ENCODE measurements at regions not wholly inside any gene's neighbourhood (a gene's known extent, or its start where the extent isn't known, plus 50 kb on each side); places are given as distances from the start of the nearest gene placed in this dataset.

GRCh38 chr3:110253794-110254193, 817.8 kb upstream of the NECTIN3 start:
- no TSS peak for BruUV-seq (replicated peaks)
- DNase-seq (ENCODE audit: low spot score) = no peak
- Histone ChIP-seq H3K9me3 (ENCODE audit: low read length) (no peaks in the 10 kb centered on the region), H3K27ac (ENCODE audit: low read depth, low read length, poor library complexity, severe bottlenecking) (no peak overlapping the region), H2AFZ (ENCODE audit: low read length) (no peak overlapping the region), H3K4me3 (ENCODE audit: low read depth, low read length, poor library complexity, severe bottlenecking) (no peak overlapping the region), H3K4me1 (ENCODE audit: insufficient read depth, low read length, poor library complexity, severe bottlenecking) (no peaks in the 10 kb centered on the region), H3K9me2 (ENCODE audit: insufficient read depth, low read length) (no peaks in the 10 kb centered on the region), H3K36me3 (ENCODE audit: insufficient read depth, low read length) (no peaks in the 10 kb centered on the region), H4K20me1 (ENCODE audit: insufficient read depth, low read length) (no peaks in the 10 kb centered on the region), H3K4me2 (ENCODE audit: low read length) (no peak overlapping the region), H3K79me2 (ENCODE audit: insufficient read depth, low read depth, low read length) (no peaks in the 10 kb centered on the region)
- CTCF ChIA-PET (ENCODE audit: unreplicated experiment) = no interaction called here
- POLR2A ChIA-PET = no interaction called here
- no peak for TF ChIP-seq CTCF (conservative IDR thresholded peaks at IDR 0.05; ENCODE audit: low read length)
- TF ChIP-seq EZH2phosphoT487 (IDR thresholded peaks at IDR 0.05; ENCODE audit: borderline replicate concordance, low read depth, low read length) = no peak
- intact Hi-C loops (cut with micrococcal nuclease; ENCODE audit: unreplicated experiment) = no loop called here

GRCh38 chr3:110254591-110254990, 817.0 kb upstream of the NECTIN3 start:
- H3K27ac ChIP-seq (ENCODE audit: low read depth, low read length, poor library complexity, severe bottlenecking) = no peak overlapping the region
- H3K9me3 ChIP-seq (ENCODE audit: low read length) = no peaks in the 10 kb centered on the region
- H3K4me2 ChIP-seq (ENCODE audit: low read length) = no peak overlapping the region
- no peak for TF ChIP-seq CTCF (conservative IDR thresholded peaks at IDR 0.05; ENCODE audit: low read length)
- TF ChIP-seq EZH2phosphoT487 (IDR thresholded peaks at IDR 0.05; ENCODE audit: borderline replicate concordance, low read depth, low read length) = no peak
- BruUV-seq (replicated peaks) = no TSS peak
- H3K79me2 ChIP-seq (ENCODE audit: insufficient read depth, low read depth, low read length) = no peaks in the 10 kb centered on the region
- ChIA-PET CTCF (ENCODE audit: unreplicated experiment) (no interaction called here), POLR2A (no interaction called here)
- H4K20me1 ChIP-seq (ENCODE audit: insufficient read depth, low read length) = no peaks in the 10 kb centered on the region
- H3K4me1 ChIP-seq (ENCODE audit: insufficient read depth, low read length, poor library complexity, severe bottlenecking) = no peaks in the 10 kb centered on the region
- H3K36me3 ChIP-seq (ENCODE audit: insufficient read depth, low read length) = no peaks in the 10 kb centered on the region
- no peak overlapping the region for H2AFZ ChIP-seq (ENCODE audit: low read length)
- DNase-seq (ENCODE audit: low spot score) = no peak
- no peak overlapping the region for H3K4me3 ChIP-seq (ENCODE audit: low read depth, low read length, poor library complexity, severe bottlenecking)
- no peaks in the 10 kb centered on the region for H3K9me2 ChIP-seq (ENCODE audit: insufficient read depth, low read length)
- intact Hi-C loops (cut with micrococcal nuclease; ENCODE audit: unreplicated experiment) = no loop called here

GRCh38 chr3:110261141-110261540, 810.5 kb upstream of the NECTIN3 start:
- intact Hi-C loops (cut with micrococcal nuclease; ENCODE audit: unreplicated experiment) = no loop called here
- H3K9me2 ChIP-seq (ENCODE audit: insufficient read depth, low read length) = no peaks in the 10 kb centered on the region
- no peak for DNase-seq (ENCODE audit: low spot score)
- no TSS peak for BruUV-seq (replicated peaks)
- no peak overlapping the region for H3K27ac ChIP-seq (ENCODE audit: low read depth, low read length, poor library complexity, severe bottlenecking)
- no peak for TF ChIP-seq EZH2phosphoT487 (IDR thresholded peaks at IDR 0.05; ENCODE audit: borderline replicate concordance, low read depth, low read length)
- TF ChIP-seq CTCF (conservative IDR thresholded peaks at IDR 0.05; ENCODE audit: low read length) = no peak
- no peak overlapping the region for H3K4me2 ChIP-seq (ENCODE audit: low read length)
- H3K36me3 ChIP-seq (ENCODE audit: insufficient read depth, low read length) = no peaks in the 10 kb centered on the region
- no peak overlapping the region for H3K4me3 ChIP-seq (ENCODE audit: low read depth, low read length, poor library complexity, severe bottlenecking)
- ChIA-PET POLR2A (interaction anchor here (1.2 kb wide), 1 partner anchor 19 kb away, joined by 3 read pairs; no protein-coding TSS in a partner anchor), CTCF (ENCODE audit: unreplicated experiment) (no interaction called here)
- H4K20me1 ChIP-seq (ENCODE audit: insufficient read depth, low read length) = no peaks in the 10 kb centered on the region
- H3K79me2 ChIP-seq (ENCODE audit: insufficient read depth, low read depth, low read length) = no peaks in the 10 kb centered on the region
- no peak overlapping the region for H2AFZ ChIP-seq (ENCODE audit: low read length)
- no peaks in the 10 kb centered on the region for H3K9me3 ChIP-seq (ENCODE audit: low read length)
- H3K4me1 ChIP-seq (ENCODE audit: insufficient read depth, low read length, poor library complexity, severe bottlenecking) = no peaks in the 10 kb centered on the region
